ENCODE measurements at regions not wholly inside any gene's neighbourhood (a gene's known extent, or its start where the extent isn't known, plus 50 kb on each side); places are given as distances from the start of the nearest gene placed in this dataset.

- no peak overlapping the region for H3K27ac ChIP-seq
- no peak for TF ChIP-seq CTCF (IDR thresholded peaks at IDR 0.05)
- H3K36me3 ChIP-seq: no peaks in the 10 kb centered on the region
- no peak for DNase-seq (ENCODE audit: low spot score in 2 of 2)
- intact Hi-C loops (cut with DNase I): no loop called here
- no peaks in the 10 kb centered on the region for H3K9me3 ChIP-seq
- no peaks in the 10 kb centered on the region for H3K4me1 ChIP-seq
- no peak overlapping the region for H3K4me3 ChIP-seq
- H3K27me3 ChIP-seq: no peaks in the 10 kb centered on the region
Measured at GRCh38 chr3:135310317-135310716, 515.3 kb downstream of the EPHB1 start.

GRCh38 chr3:135311699-135312098 lies 516.6 kb downstream of the EPHB1 start:
- Histone ChIP-seq H3K36me3 (no peaks in the 10 kb centered on the region), H3K4me1 (no peaks in the 10 kb centered on the region), H3K9me3 (no peaks in the 10 kb centered on the region), H3K4me3 (no peak overlapping the region), H3K27me3 (no peaks in the 10 kb centered on the region), H3K27ac (no peak overlapping the region)
- intact Hi-C loops (cut with DNase I): no loop called here
- TF ChIP-seq CTCF (IDR thresholded peaks at IDR 0.05): no peak
- DNase-seq (ENCODE audit: low spot score in 2 of 2): no peak

- no peaks in the 10 kb centered on the region for H3K36me3 ChIP-seq
- H3K4me3 ChIP-seq: no peak overlapping the region
- H3K27me3 ChIP-seq: no peaks in the 10 kb centered on the region
- DNase-seq (ENCODE audit: low spot score in 2 of 2): no peak
- TF ChIP-seq CTCF (IDR thresholded peaks at IDR 0.05): no peak
- H3K27ac ChIP-seq: no peak overlapping the region
- intact Hi-C loops (cut with DNase I): no loop called here
- H3K4me1 ChIP-seq: no peaks in the 10 kb centered on the region
- no peaks in the 10 kb centered on the region for H3K9me3 ChIP-seq
Measured at GRCh38 chr3:135314237-135314636, 519.2 kb downstream of the EPHB1 start.

- Histone ChIP-seq H3K9me3 (no peaks in the 10 kb centered on the region), H3K4me1 (no peaks in the 10 kb centered on the region), H3K27ac (no peak overlapping the region), H3K36me3 (no peaks in the 10 kb centered on the region), H3K27me3 (no peaks in the 10 kb centered on the region), H3K4me3 (no peak overlapping the region)
- TF ChIP-seq CTCF (IDR thresholded peaks at IDR 0.05): no peak
- intact Hi-C loops (cut with DNase I): no loop called here
- no peak for DNase-seq (ENCODE audit: low spot score in 2 of 2)
Measured at GRCh38 chr3:135324301-135324700, 529.2 kb downstream of the EPHB1 start.

- Histone ChIP-seq H3K36me3 (no peaks in the 10 kb centered on the region), H3K9me3 (no peaks in the 10 kb centered on the region), H3K4me1 (no peaks in the 10 kb centered on the region), H3K27ac (no peak overlapping the region), H3K4me3 (no peak overlapping the region), H3K27me3 (no peaks in the 10 kb centered on the region)
- intact Hi-C loops (cut with DNase I): no loop called here
- TF ChIP-seq CTCF (IDR thresholded peaks at IDR 0.05): no peak
- DNase-seq (ENCODE audit: low spot score in 2 of 2): no peak
Measured at GRCh38 chr3:135325096-135325495, 530.0 kb downstream of the EPHB1 start.

GRCh38 chr3:135325726-135326235 lies 530.7 kb downstream of the EPHB1 start:
- no peaks in the 10 kb centered on the region for H3K9me3 ChIP-seq
- no peak for TF ChIP-seq CTCF (IDR thresholded peaks at IDR 0.05)
- H3K27me3 ChIP-seq: no peaks in the 10 kb centered on the region
- no peaks in the 10 kb centered on the region for H3K4me1 ChIP-seq
- no peaks in the 10 kb centered on the region for H3K36me3 ChIP-seq
- H3K27ac ChIP-seq: no peak overlapping the region
- no peak overlapping the region for H3K4me3 ChIP-seq
- DNase-seq (ENCODE audit: low spot score in 2 of 2): no peak
- intact Hi-C loops (cut with DNase I): no loop called here

Data from ascending aorta (tissue), 2 donors.